Right lobe of liver (tissue), 6 donors: ENCODE measurements at regions not wholly inside any gene's neighbourhood (a gene's known extent, or its start where the extent isn't known, plus 50 kb on each side); places are given as distances from the start of the nearest gene placed in this dataset.
"Not testable (repeated sequence)": the region's sequence is repeated elsewhere in the genome, so short reads cannot be mapped to it uniquely, and the experiment has no call there.

Experiments
- ATAC-seq, 4 donors: fragments of 200-7000 bp; cut with Tn5 transposase; one replicate each; pipeline ENCODE4 v1.9.1; 2020; ENCODE audit warnings: mild to moderate bottlenecking in 4 of 4, moderate library complexity in 4 of 4
- DNase-seq, 3 donors: peaks; one replicate each; pipeline ENCODE4 v3.0.0-alpha.2; 2020
- H3K27ac ChIP-seq, 3 donors: fragments of 200-600 bp; one replicate each; pipeline ENCODE4 v1.8.0; 2022
- H3K27me3 ChIP-seq, 2 donors: fragments of 200-600 bp; one replicate each; pipeline ENCODE4 v1.8.0; 2022
- H3K36me3 ChIP-seq, 4 donors: fragments of 200-600 bp; sonication (generic) in 1 of 4; one replicate each; pipeline versions ENCODE4 v1.5.1 to v1.8.0; 2017 to 2022; ENCODE audit warnings: control low read depth in 1 of 4
- H3K4me1 ChIP-seq, 4 donors: fragments of 200-600 bp; sonication (generic) in 1 of 4; one replicate each; pipeline versions ENCODE4 v1.5.1 to v1.8.0; 2017 to 2022; ENCODE audit warnings: control low read depth in 1 of 4
- H3K4me3 ChIP-seq, 3 donors: fragments of 200-600 bp; one replicate each; pipeline ENCODE4 v1.8.0; 2022
- H3K9me3 ChIP-seq, 4 donors: fragments of 200-600 bp; sonication (generic) in 1 of 4; one replicate each; pipeline versions ENCODE4 v1.5.1 to v1.8.0; 2017 to 2022; ENCODE audit warnings: control low read depth in 1 of 4
- POLR2A ChIP-seq: fragments of 450-650 bp; IDR thresholded peaks from one replicate; pipeline ENCODE4 v1.6.1; 2017; ENCODE audit warnings: antibody characterized with exemption, mild to moderate bottlenecking
- WGBS: methylation state at CpG from one replicate; pipeline ENCODE4 v1.1.6; 2018; ENCODE audit warnings: low coverage, low lambda C conversion rate; ENCODE audit not compliant: insufficient coverage; ENCODE audit errors: missing lambda C conversion rate; 5-methylcytosine and 5-hydroxymethylcytosine counted together
- intact Hi-C, 2 donors: fragments of 100-400 bp; cut with DNase I; formaldehyde crosslinking; loops; one replicate each; pipeline versions ENCODE4 v1.11.2 to v1.14.1; 2022
- TF ChIP-seq, protein P1 (sequence below), 4 donors: fragments of 200-600 bp in 3 of 4; fragments of 450-650 bp in 1 of 4; IDR thresholded peaks; one replicate each; pipeline versions ENCODE4 v1.5.1 to v1.8.0; 2016 to 2022; ENCODE audit warnings: antibody characterized with exemption in 4 of 4, mild to moderate bottlenecking in 2 of 4
- donor health status: DM: no; HTN: yes; CAD: no.
- donor health status: DM: no; HTN: no; CAD: no.
- donor health status: DM: no; HTN: no; CAD: no.
- donor health status: DM: no; HTN: yes; CAD: no.
- donor health status: DM: no; HTN: yes; CAD: no.

DNA sequence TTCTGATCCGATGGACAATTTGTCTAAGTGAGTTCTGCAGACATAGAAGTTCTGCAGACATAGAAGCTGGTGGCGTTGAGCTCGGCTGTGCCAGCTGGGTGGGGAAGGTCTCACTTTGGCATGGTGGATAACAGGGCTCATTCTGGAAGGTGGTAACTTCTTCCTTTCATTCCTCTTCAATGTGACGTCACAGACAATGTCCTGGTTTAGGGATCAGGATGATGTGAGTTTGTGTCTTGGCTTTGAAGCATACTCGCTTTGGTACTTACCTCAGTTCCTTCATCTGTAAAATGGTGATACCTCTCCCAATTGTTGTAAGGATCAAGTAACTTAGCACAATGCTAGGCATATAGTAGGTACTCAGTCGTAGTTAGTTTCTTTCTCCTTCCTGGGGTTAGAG, 408.8 kb upstream of the ASIC2 start:
- H3K27me3 ChIP-seq, result no peaks in the 10 kb centered on the region
- no peaks in the 10 kb centered on the region for H3K4me1 ChIP-seq
- intact Hi-C loops, result no loop called here
- H3K4me3 ChIP-seq, result no peak overlapping the region
- H3K9me3 ChIP-seq, result no peaks in the 10 kb centered on the region
- ATAC-seq, result no peak
- 56% methylated on average over 6 of the region's 6 CpGs for WGBS
- no peak overlapping the region for H3K27ac ChIP-seq
- H3K36me3 ChIP-seq, result no peaks in the 10 kb centered on the region
- TF ChIP-seq, protein P1, sequence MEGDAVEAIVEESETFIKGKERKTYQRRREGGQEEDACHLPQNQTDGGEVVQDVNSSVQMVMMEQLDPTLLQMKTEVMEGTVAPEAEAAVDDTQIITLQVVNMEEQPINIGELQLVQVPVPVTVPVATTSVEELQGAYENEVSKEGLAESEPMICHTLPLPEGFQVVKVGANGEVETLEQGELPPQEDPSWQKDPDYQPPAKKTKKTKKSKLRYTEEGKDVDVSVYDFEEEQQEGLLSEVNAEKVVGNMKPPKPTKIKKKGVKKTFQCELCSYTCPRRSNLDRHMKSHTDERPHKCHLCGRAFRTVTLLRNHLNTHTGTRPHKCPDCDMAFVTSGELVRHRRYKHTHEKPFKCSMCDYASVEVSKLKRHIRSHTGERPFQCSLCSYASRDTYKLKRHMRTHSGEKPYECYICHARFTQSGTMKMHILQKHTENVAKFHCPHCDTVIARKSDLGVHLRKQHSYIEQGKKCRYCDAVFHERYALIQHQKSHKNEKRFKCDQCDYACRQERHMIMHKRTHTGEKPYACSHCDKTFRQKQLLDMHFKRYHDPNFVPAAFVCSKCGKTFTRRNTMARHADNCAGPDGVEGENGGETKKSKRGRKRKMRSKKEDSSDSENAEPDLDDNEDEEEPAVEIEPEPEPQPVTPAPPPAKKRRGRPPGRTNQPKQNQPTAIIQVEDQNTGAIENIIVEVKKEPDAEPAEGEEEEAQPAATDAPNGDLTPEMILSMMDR (IDR thresholded peaks at IDR 0.05), result no peak
- no peak for TF ChIP-seq POLR2A
- DNase-seq, result no peak

DNA sequence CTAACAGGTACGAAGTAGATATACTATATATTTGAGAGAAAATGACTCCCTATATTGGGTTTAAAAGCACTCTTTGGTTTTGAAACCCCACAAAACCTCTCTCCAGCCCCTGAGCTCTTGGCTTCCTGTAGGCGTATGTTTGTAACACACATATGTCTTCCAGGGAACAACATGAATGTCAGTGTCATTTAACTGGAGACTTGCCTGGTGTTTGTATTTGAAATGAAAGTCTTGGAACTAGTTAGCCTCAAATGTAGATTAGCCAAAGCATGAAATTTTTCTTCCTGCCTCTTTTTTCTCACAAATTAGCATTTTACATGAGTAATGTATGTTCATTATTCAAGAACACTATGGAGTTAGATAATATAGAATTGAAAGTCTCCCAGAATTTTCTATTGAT, 411.8 kb upstream of the ASIC2 start:
- intact Hi-C loops, result no loop called here

DNA sequence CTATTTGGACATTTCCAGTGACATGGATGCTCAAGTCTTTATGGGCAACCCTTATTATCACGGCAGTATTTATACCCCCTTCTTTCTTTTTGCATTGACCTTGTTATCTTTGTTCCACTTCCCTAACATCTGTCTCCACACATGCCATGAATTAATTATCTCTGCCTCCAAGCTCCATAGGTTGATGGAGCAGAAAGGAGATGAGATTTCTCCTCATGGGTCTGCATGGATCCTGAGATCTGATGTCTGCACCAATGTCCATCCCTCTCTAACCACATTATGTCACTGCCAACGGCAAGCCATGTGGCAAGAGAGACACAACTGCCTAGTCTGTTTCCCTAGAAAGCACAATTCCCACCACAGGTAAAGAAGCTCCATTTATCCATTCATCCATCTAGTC, 416.8 kb upstream of the ASIC2 start:
- Histone ChIP-seq H3K36me3 (no peaks in the 10 kb centered on the region), H3K27ac (no peak overlapping the region), H3K27me3 (no peaks in the 10 kb centered on the region), H3K9me3 (no peaks in the 10 kb centered on the region), H3K4me3 (no peak overlapping the region), H3K4me1 (no peaks in the 10 kb centered on the region)
- no peak for ATAC-seq
- no peak for TF ChIP-seq POLR2A
- TF ChIP-seq, protein P1 (IDR thresholded peaks at IDR 0.05), result no peak
- no peak for DNase-seq
- 38% methylated on average over 2 of the region's 2 CpGs for WGBS
- intact Hi-C loops, result no loop called here

More for the DNA sequence above, 411.8 kb upstream of the ASIC2 start:
- Histone ChIP-seq H3K9me3 (no peaks in the 10 kb centered on the region), H3K27me3 (no peaks in the 10 kb centered on the region), H3K36me3 (no peaks in the 10 kb centered on the region), H3K27ac (no peak overlapping the region), H3K4me3 (no peak overlapping the region), H3K4me1 (no peaks in the 10 kb centered on the region)
- TF ChIP-seq, protein P1 (IDR thresholded peaks at IDR 0.05), result no peak
- no peak for TF ChIP-seq POLR2A
- ATAC-seq (no peak), DNase-seq (no peak)
- 65% methylated on average over 2 of the region's 2 CpGs for WGBS

DNA sequence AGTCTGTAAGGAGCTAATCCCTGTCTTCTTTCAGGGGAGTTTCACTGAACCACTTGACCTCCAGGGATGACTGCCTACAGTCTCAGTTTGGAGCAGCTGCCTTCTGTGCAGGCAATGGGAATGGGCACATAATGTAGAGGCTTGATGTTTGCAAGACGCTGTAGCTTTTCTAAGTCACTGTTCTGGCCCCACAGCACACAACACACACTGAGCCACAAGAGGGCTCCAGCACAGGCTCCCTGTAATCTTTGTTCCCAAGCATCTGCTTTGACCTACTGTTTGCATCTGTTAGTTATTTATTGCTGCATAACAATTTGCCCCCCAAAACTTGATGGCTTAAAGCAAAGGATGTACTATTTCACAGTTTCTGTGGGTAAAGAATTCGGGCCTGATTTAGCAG, 419.0 kb upstream of the ASIC2 start:
- H3K27me3 ChIP-seq, result no peaks in the 10 kb centered on the region
- no peak for TF ChIP-seq POLR2A
- TF ChIP-seq, protein P1 (IDR thresholded peaks at IDR 0.05), result peak in 2 of 4 donors; percentile 11 to 29
- H3K4me1 ChIP-seq, result no peaks in the 10 kb centered on the region
- no peak overlapping the region for H3K4me3 ChIP-seq
- 52% methylated on average over 2 of the region's 2 CpGs for whole genome bisulfite sequencing
- intact Hi-C loops, result no loop called here
- H3K9me3 ChIP-seq, result no peaks in the 10 kb centered on the region
- peak in 1 of 4 donors; percentile 34 for ATAC-seq
- no peak for DNase-seq
- H3K27ac ChIP-seq, result no peak overlapping the region
- no peaks in the 10 kb centered on the region for H3K36me3 ChIP-seq

DNA sequence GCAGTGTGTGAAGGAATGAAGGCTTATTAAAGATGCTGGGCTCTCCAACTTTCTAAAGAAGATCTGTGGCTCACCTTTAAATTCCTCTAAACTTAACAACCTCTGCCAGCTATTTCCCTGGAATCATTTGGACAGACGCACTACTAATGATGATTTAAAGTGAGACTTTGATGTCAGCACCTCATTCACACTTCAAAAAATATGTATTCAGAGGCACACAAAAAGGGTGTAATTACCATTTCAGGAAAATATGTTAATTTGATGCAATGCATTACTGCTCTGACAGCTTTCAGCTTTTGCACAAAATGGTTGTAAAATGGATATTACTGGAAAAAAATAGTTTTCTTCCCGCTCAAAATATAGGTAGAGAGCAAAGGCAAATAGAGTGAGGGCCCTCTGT, 423.9 kb upstream of the ASIC2 start:
- intact Hi-C loops, result no loop called here

DNA sequence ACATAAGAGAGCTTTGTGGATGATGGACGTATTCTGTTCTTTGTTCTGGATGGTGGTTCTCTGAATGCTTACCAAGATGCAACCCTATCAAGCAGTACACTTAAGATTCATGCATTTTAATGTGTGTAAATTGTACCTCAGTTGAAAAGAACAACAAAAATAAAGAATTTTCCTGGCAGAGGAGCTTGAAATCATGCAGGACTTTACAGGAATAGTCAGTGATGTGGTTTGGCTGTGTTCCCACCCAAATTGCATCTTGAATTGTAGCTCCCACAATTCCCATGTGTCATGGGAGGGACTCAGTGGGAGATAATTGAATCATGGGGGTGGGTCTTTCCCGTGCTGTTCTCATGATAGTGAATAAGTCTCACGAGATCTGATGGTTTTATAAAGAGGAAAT, 430.6 kb upstream of the ASIC2 start:
- ATAC-seq, H3K4me3 ChIP-seq, DNase-seq, H3K27ac ChIP-seq, H3K4me1 ChIP-seq, intact Hi-C loops, H3K9me3 ChIP-seq, H3K27me3 ChIP-seq, H3K36me3 ChIP-seq: not testable (repeated sequence)
- whole genome bisulfite sequencing, result 25% methylated on average over 3 of the region's 3 CpGs

More for the DNA sequence above, 423.9 kb upstream of the ASIC2 start:
- DNase-seq (no peak), ATAC-seq (no peak)
- Histone ChIP-seq H3K27me3 (no peaks in the 10 kb centered on the region), H3K36me3 (no peaks in the 10 kb centered on the region), H3K4me3 (no peak overlapping the region), H3K27ac (no peak overlapping the region), H3K4me1 (no peaks in the 10 kb centered on the region), H3K9me3 (no peaks in the 10 kb centered on the region)
- 52% methylated on average over 2 of the region's 2 CpGs for WGBS
- no peak for TF ChIP-seq POLR2A
- TF ChIP-seq, protein P1 (IDR thresholded peaks at IDR 0.05), result no peak
